Glutamatergic neuron (in vitro differentiated cells): ENCODE measurements at regions not wholly inside any gene's neighbourhood (a gene's known extent, or its start where the extent isn't known, plus 50 kb on each side); places are given as distances from the start of the nearest gene placed in this dataset.

Source experiments
- DNase-seq: peaks from one replicate; pipeline ENCODE4 v3.0.0; 2022
- H3K27ac Mint-ChIP-seq: one replicate; pipeline ENCODE4 v1.8.0; 2020; ENCODE audit warnings: mild to moderate bottlenecking, mixed read lengths, inconsistent platforms; ENCODE audit not compliant: unreplicated experiment
- H3K27me3 Mint-ChIP-seq: one replicate; pipeline ENCODE4 v1.8.0; 2020; ENCODE audit warnings: mild to moderate bottlenecking, moderate library complexity, mixed read lengths, inconsistent platforms; ENCODE audit not compliant: unreplicated experiment
- H3K36me3 Mint-ChIP-seq: one replicate; pipeline ENCODE4 v1.8.0; 2020; ENCODE audit warnings: mild to moderate bottlenecking, mixed read lengths, inconsistent platforms; ENCODE audit not compliant: unreplicated experiment
- H3K4me1 Mint-ChIP-seq: one replicate; pipeline ENCODE4 v1.8.0; 2020; ENCODE audit warnings: mild to moderate bottlenecking, low read depth, mixed read lengths, inconsistent platforms; ENCODE audit not compliant: unreplicated experiment
- H3K4me3 Mint-ChIP-seq: one replicate; pipeline ENCODE4 v1.8.0; 2020; ENCODE audit warnings: mild to moderate bottlenecking, mixed read lengths, inconsistent platforms; ENCODE audit not compliant: unreplicated experiment
- H3K9me3 Mint-ChIP-seq: one replicate; pipeline ENCODE4 v1.8.0; 2020; ENCODE audit warnings: mild to moderate bottlenecking, moderate library complexity, mixed read lengths, inconsistent platforms; ENCODE audit not compliant: unreplicated experiment
- CTCF ChIP-seq: fragments of 200-600 bp; sonication (generic); IDR thresholded peaks from one replicate; pipeline ENCODE4 v1.5.0; 2021; ENCODE audit not compliant: partially characterized antibody, unreplicated experiment

- Mint-ChIP-seq H3K27ac (no peak overlapping the region), H3K36me3 (no peaks in the 10 kb centered on the region), H3K4me1 (peaks cover 6% of the 10 kb centered on the region), H3K4me3 (no peak overlapping the region), H3K27me3 (no peaks in the 10 kb centered on the region), H3K9me3 (peaks cover 1% of the 10 kb centered on the region)
- DNase-seq = no peak
- no peak for TF ChIP-seq CTCF
Observed at GRCh38 chr9:99391937-99392594, 170.0 kb downstream of the SEC61B start.

DNA sequence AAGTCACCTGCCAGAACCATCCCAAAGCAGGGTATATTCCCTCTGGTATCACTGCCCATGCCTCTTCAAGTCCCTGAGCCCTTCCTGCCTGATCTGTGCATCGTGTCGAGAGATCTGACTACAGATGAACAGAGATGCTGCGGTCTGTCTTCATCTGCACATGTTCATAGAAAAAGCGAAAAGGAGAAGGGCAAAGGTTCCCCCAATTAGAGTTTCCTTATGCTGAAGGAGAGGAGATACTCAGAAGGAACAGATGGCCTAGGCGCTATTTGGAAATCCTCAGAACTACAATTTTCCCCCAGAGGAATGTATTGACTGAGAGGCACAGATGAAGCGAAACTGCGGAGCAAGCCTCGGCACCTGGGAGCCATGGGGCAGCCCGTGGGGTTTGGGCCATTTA is 170.9 kb downstream of the SEC61B start:
- Mint-ChIP-seq H3K4me3 (no peak overlapping the region), H3K36me3 (no peaks in the 10 kb centered on the region), H3K27ac (no peak overlapping the region), H3K4me1 (peaks cover 3% of the 10 kb centered on the region), H3K27me3 (no peaks in the 10 kb centered on the region), H3K9me3 (peaks cover 1% of the 10 kb centered on the region)
- DNase-seq = no peak
- TF ChIP-seq CTCF = no peak

- Mint-ChIP-seq H3K4me1 (peaks cover 6% of the 10 kb centered on the region), H3K27me3 (no peaks in the 10 kb centered on the region), H3K36me3 (no peaks in the 10 kb centered on the region)
Observed at GRCh38 chr9:99393993-99394392, 171.9 kb downstream of the SEC61B start.

DNA sequence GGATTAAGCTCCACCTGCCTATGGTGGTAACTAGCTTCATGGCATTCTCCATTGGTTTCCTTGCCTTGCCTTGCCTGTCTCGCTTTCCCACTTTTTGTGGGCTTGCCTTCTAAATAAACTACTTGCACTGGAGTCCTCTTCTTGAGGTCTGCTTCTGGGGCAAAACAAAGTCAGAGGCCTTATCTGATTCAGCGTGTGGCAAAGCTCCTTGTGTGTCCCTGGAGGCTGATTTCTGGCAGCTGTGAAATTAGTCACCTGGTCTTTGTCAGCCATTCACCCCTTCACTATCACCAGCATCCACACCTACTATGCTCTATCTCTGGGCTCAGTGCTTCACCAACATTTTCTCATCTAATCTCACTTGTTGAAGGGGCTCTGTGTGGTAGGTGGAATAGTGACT is 176.2 kb downstream of the SEC61B start:
- peak overlapping the region; percentile 13 for H3K4me3 Mint-ChIP-seq
- H3K27ac Mint-ChIP-seq = no peak overlapping the region
- peaks cover 2% of the 10 kb centered on the region for H3K9me3 Mint-ChIP-seq
- H3K36me3 Mint-ChIP-seq = peaks cover 4% of the 10 kb centered on the region
- peaks cover 11% of the 10 kb centered on the region for H3K4me1 Mint-ChIP-seq
- no peaks in the 10 kb centered on the region for H3K27me3 Mint-ChIP-seq
- DNase-seq = no peak
- no peak for TF ChIP-seq CTCF

More at GRCh38 chr9:99393993-99394392, 171.9 kb downstream of the SEC61B start:
- Mint-ChIP-seq H3K4me3 (no peak overlapping the region), H3K27ac (no peak overlapping the region), H3K9me3 (peaks cover 1% of the 10 kb centered on the region)
- TF ChIP-seq CTCF = no peak
- no peak for DNase-seq

GRCh38 chr9:99399474-99399873 is 177.4 kb downstream of the SEC61B start:
- Mint-ChIP-seq H3K9me3 (peaks cover 3% of the 10 kb centered on the region), H3K27me3 (no peaks in the 10 kb centered on the region), H3K36me3 (peaks cover 4% of the 10 kb centered on the region), H3K4me3 (no peak overlapping the region), H3K27ac (no peak overlapping the region), H3K4me1 (peaks cover 11% of the 10 kb centered on the region)
- no peak for DNase-seq
- no peak for TF ChIP-seq CTCF
